ENCODE measurements at regions not wholly inside any gene's neighbourhood (a gene's known extent, or its start where the extent isn't known, plus 50 kb on each side); places are given as distances from the start of the nearest gene placed in this dataset.

DNA sequence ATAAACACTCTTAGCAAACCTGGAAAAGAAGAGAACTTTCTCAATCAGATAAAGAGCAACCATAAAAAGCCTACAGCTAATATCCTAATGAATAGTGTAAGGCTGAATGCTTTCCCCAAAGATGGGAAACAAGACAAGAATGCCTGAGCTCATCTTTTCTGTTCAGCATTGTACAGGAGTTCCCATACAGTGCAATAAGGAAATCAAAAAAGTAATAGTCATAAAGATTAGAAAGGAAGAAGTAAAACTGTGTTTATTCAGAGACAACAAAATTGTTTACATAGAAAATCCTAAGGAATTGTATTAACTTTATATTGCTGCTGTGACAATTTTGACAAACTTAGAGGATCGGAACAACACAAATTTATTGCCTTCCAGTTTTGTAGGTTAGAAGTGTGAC, 330.7 kb upstream of the SLC24A2 start:
- H3K4me1 Mint-ChIP-seq, result no peaks in the 10 kb centered on the region
- DNase-seq (ENCODE audit: low spot score), result no peak
- POLR2A ChIA-PET, result no interaction called here
- CTCF ChIA-PET, result no interaction called here
- TF ChIP-seq, protein P1, sequence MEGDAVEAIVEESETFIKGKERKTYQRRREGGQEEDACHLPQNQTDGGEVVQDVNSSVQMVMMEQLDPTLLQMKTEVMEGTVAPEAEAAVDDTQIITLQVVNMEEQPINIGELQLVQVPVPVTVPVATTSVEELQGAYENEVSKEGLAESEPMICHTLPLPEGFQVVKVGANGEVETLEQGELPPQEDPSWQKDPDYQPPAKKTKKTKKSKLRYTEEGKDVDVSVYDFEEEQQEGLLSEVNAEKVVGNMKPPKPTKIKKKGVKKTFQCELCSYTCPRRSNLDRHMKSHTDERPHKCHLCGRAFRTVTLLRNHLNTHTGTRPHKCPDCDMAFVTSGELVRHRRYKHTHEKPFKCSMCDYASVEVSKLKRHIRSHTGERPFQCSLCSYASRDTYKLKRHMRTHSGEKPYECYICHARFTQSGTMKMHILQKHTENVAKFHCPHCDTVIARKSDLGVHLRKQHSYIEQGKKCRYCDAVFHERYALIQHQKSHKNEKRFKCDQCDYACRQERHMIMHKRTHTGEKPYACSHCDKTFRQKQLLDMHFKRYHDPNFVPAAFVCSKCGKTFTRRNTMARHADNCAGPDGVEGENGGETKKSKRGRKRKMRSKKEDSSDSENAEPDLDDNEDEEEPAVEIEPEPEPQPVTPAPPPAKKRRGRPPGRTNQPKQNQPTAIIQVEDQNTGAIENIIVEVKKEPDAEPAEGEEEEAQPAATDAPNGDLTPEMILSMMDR (IDR thresholded peaks at IDR 0.05), result no peak
- TF ChIP-seq, protein P2, sequence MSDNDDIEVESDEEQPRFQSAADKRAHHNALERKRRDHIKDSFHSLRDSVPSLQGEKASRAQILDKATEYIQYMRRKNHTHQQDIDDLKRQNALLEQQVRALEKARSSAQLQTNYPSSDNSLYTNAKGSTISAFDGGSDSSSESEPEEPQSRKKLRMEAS (CRISPR knock-in tag; IDR thresholded peaks at IDR 0.05), result no peak
- TF ChIP-seq, protein P3, sequence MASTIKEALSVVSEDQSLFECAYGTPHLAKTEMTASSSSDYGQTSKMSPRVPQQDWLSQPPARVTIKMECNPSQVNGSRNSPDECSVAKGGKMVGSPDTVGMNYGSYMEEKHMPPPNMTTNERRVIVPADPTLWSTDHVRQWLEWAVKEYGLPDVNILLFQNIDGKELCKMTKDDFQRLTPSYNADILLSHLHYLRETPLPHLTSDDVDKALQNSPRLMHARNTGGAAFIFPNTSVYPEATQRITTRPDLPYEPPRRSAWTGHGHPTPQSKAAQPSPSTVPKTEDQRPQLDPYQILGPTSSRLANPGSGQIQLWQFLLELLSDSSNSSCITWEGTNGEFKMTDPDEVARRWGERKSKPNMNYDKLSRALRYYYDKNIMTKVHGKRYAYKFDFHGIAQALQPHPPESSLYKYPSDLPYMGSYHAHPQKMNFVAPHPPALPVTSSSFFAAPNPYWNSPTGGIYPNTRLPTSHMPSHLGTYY (CRISPR knock-in tag; IDR thresholded peaks at IDR 0.05), result no peak
- no peak for TF ChIP-seq GTF2I (CRISPR knock-in tag; conservative IDR thresholded peaks at IDR 0.05)
- no peak for TF ChIP-seq FOXK1 (CRISPR knock-in tag; IDR thresholded peaks at IDR 0.05)
- TF ChIP-seq JAZF1 (CRISPR knock-in tag; IDR thresholded peaks at IDR 0.05), result no peak
- TF ChIP-seq, protein P4, sequence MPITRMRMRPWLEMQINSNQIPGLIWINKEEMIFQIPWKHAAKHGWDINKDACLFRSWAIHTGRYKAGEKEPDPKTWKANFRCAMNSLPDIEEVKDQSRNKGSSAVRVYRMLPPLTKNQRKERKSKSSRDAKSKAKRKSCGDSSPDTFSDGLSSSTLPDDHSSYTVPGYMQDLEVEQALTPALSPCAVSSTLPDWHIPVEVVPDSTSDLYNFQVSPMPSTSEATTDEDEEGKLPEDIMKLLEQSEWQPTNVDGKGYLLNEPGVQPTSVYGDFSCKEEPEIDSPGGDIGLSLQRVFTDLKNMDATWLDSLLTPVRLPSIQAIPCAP (CRISPR knock-in tag; IDR thresholded peaks at IDR 0.05), result no peak
- TF ChIP-seq AFF4 (CRISPR knock-in tag; IDR thresholded peaks at IDR 0.05; ENCODE audit: borderline replicate concordance), result no peak
- TF ChIP-seq MXD4 (CRISPR knock-in tag; IDR thresholded peaks at IDR 0.05; ENCODE audit: borderline replicate concordance), result no peak
- TF ChIP-seq ZNF396 (CRISPR knock-in tag; IDR thresholded peaks at IDR 0.05; ENCODE audit: borderline replicate concordance), result no peak
- no peak for TF ChIP-seq ZSCAN18 (CRISPR knock-in tag; IDR thresholded peaks at IDR 0.05)
- TF ChIP-seq NFATC4 (CRISPR knock-in tag; IDR thresholded peaks at IDR 0.05), result no peak
- TF ChIP-seq SOX15 (CRISPR knock-in tag; IDR thresholded peaks at IDR 0.05), result no peak
- TF ChIP-seq ETV6 (CRISPR knock-in tag; IDR thresholded peaks at IDR 0.05), result no peak
- TF ChIP-seq ZNF317 (CRISPR knock-in tag; IDR thresholded peaks at IDR 0.05; ENCODE audit: borderline replicate concordance, low read depth), result no peak
- H3K27me3 Mint-ChIP-seq (ENCODE audit: low read depth), result peaks cover 19% of the 10 kb centered on the region
- H3K4me3 Mint-ChIP-seq, result no peak overlapping the region
- H3K36me3 Mint-ChIP-seq, result peaks cover 12% of the 10 kb centered on the region
- no peak for ATAC-seq
- peaks cover 29% of the 10 kb centered on the region for H3K9me3 Mint-ChIP-seq
- H3K27ac Mint-ChIP-seq, result no peak overlapping the region

DNA sequence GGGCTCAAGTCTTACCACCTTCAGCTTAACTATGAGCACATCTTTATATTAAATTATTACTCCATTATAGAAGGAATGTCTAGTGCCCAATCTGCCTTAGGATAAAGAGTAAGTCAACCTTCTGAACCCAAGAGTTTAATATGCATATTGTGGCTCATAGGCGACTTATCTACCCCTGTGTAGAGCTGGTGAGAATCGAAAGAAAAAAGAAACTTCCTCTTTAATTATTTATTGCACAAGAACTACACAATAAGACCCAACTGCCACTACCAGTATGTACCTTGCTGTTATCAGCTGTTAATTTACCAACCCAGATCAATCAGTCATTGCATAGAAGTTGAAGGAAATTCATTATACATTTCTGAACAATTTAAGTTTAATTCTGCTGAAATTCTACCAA, 329.1 kb upstream of the SLC24A2 start:
- POLR2A ChIA-PET, result no interaction called here
- Mint-ChIP-seq H3K4me1 (peaks cover 1% of the 10 kb centered on the region), H3K4me3 (no peak overlapping the region), H3K27ac (no peak overlapping the region), H3K9me3 (peaks cover 35% of the 10 kb centered on the region), H3K27me3 (ENCODE audit: low read depth) (peaks cover 31% of the 10 kb centered on the region), H3K36me3 (peaks cover 20% of the 10 kb centered on the region)
- TF ChIP-seq PREB (CRISPR knock-in tag; IDR thresholded peaks at IDR 0.05; ENCODE audit: borderline replicate concordance), result no peak
- TF ChIP-seq ZNF263 (CRISPR knock-in tag; IDR thresholded peaks at IDR 0.05; ENCODE audit: low read depth), result no peak
- TF ChIP-seq ZNF423 (CRISPR knock-in tag; IDR thresholded peaks at IDR 0.05), result no peak
- TF ChIP-seq HMGA2 (CRISPR knock-in tag; IDR thresholded peaks at IDR 0.05), result no peak
- TF ChIP-seq TP53 (CRISPR knock-in tag; IDR thresholded peaks at IDR 0.05), result no peak
- TF ChIP-seq, protein P5, sequence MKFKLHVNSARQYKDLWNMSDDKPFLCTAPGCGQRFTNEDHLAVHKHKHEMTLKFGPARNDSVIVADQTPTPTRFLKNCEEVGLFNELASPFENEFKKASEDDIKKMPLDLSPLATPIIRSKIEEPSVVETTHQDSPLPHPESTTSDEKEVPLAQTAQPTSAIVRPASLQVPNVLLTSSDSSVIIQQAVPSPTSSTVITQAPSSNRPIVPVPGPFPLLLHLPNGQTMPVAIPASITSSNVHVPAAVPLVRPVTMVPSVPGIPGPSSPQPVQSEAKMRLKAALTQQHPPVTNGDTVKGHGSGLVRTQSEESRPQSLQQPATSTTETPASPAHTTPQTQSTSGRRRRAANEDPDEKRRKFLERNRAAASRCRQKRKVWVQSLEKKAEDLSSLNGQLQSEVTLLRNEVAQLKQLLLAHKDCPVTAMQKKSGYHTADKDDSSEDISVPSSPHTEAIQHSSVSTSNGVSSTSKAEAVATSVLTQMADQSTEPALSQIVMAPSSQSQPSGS (CRISPR knock-in tag; IDR thresholded peaks at IDR 0.05; ENCODE audit: borderline replicate concordance, low read depth), result no peak
- TF ChIP-seq OVOL2 (CRISPR knock-in tag; IDR thresholded peaks at IDR 0.05; ENCODE audit: borderline replicate concordance), result no peak
- ATAC-seq (no peak), DNase-seq (ENCODE audit: low spot score) (no peak)
- CTCF ChIA-PET, result no interaction called here
